ENCODE measurements at regions not wholly inside any gene's neighbourhood (a gene's known extent, or its start where the extent isn't known, plus 50 kb on each side); places are given as distances from the start of the nearest gene placed in this dataset.
"Not testable (repeated sequence)": the region's sequence is repeated elsewhere in the genome, so short reads cannot be mapped to it uniquely, and the experiment has no call there.

- in situ Hi-C loops (cut with MboI; ENCODE audit: low pct_unique_long_range_greater_than_20kb, low sequenced_read_pairs), result not testable (repeated sequence)
Measured at GRCh38 chrX:124181515-124181914, 150.9 kb upstream of the TEX13D start.

GRCh38 chrX:124190440-124190839 is 142.0 kb upstream of the TEX13D start:
- no peak for DNase-seq
- in situ Hi-C loops (cut with MboI; ENCODE audit: low pct_unique_long_range_greater_than_20kb, low sequenced_read_pairs), result no loop called here

More at GRCh38 chrX:124181515-124181914, 150.9 kb upstream of the TEX13D start:
- DNase-seq, result not testable (repeated sequence)

- in situ Hi-C loops (cut with MboI; ENCODE audit: low pct_unique_long_range_greater_than_20kb, low sequenced_read_pairs), result no loop called here
- no peak for DNase-seq
Measured at GRCh38 chrX:124194199-124194598, 138.3 kb upstream of the TEX13D start.

- DNase-seq, result no peak
- in situ Hi-C loops (cut with MboI; ENCODE audit: low pct_unique_long_range_greater_than_20kb, low sequenced_read_pairs), result no loop called here
Measured at GRCh38 chrX:124194901-124195300, 137.6 kb upstream of the TEX13D start.

DNA sequence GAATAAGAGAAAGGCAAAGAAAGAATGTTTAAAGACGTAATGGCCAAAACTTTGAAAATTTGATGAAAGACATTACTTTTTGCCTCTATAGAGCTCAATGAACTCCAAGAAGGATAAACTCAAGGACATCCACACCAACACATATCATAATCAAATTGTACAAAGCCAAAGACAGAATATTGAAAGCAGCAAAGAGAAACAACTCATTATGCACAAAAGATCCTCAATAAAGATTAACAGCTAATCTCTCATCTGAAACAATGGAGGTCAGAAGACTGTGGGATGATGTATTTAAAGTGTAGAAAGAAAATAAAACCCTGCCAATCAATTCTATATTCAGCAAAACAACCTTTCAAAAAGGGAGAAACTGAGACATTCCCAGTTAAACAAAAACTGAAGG is 129.1 kb upstream of the TEX13D start:
- in situ Hi-C loops (cut with MboI; ENCODE audit: low pct_unique_long_range_greater_than_20kb, low sequenced_read_pairs), result no loop called here
- DNase-seq, result no peak

- peak; percentile 90 for DNase-seq
- in situ Hi-C loops (cut with MboI; ENCODE audit: low pct_unique_long_range_greater_than_20kb, low sequenced_read_pairs), result no loop called here
Measured at GRCh38 chrX:124208660-124209059, 123.8 kb upstream of the TEX13D start.

- in situ Hi-C loops (cut with MboI; ENCODE audit: low pct_unique_long_range_greater_than_20kb, low sequenced_read_pairs), result no loop called here
- DNase-seq, result no peak
Measured at GRCh38 chrX:124209792-124210576, 122.5 kb upstream of the TEX13D start.

- in situ Hi-C loops (cut with MboI; ENCODE audit: low pct_unique_long_range_greater_than_20kb, low sequenced_read_pairs), result no loop called here
- peak; percentile 79 for DNase-seq
Measured at GRCh38 chrX:124211312-124211942, 121.0 kb upstream of the TEX13D start.

GRCh38 chrX:124212622-124213021 is 119.8 kb upstream of the TEX13D start:
- DNase-seq, result peak; percentile 66
- in situ Hi-C loops (cut with MboI; ENCODE audit: low pct_unique_long_range_greater_than_20kb, low sequenced_read_pairs), result no loop called here

DNA sequence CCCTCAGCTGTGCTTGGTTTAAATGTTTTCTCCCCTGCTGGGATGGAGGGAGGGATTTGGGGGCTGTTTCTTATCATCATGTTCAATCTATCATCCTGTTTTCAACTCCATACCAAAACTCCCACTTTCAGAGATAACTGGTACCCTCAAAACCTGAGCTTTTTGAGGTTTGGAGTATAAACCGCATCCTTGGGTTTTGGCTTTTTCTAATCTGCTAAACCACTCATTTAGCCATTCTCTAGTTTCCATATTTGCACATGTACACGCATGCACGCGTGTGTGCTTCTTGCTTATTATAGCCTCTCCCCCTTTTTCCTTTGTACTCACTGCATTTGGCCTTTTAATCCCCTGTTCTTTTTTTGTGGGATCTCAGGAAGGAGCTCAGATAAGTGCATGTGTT is 116.7 kb upstream of the TEX13D start:
- DNase-seq, result no peak
- in situ Hi-C loops (cut with MboI; ENCODE audit: low pct_unique_long_range_greater_than_20kb, low sequenced_read_pairs), result no loop called here

GRCh38 chrX:124216396-124217115 is 115.9 kb upstream of the TEX13D start:
- in situ Hi-C loops (cut with MboI; ENCODE audit: low pct_unique_long_range_greater_than_20kb, low sequenced_read_pairs), result no loop called here
- peak; percentile 82 for DNase-seq

- in situ Hi-C loops (cut with MboI; ENCODE audit: low pct_unique_long_range_greater_than_20kb, low sequenced_read_pairs), result no loop called here
- DNase-seq, result peak; percentile 95
Measured at GRCh38 chrX:124217304-124218251, 114.9 kb upstream of the TEX13D start.

- in situ Hi-C loops (cut with MboI; ENCODE audit: low pct_unique_long_range_greater_than_20kb, low sequenced_read_pairs), result no loop called here
- DNase-seq, result peak; percentile 21
Measured at GRCh38 chrX:124223524-124223923, 108.9 kb upstream of the TEX13D start.

DNA sequence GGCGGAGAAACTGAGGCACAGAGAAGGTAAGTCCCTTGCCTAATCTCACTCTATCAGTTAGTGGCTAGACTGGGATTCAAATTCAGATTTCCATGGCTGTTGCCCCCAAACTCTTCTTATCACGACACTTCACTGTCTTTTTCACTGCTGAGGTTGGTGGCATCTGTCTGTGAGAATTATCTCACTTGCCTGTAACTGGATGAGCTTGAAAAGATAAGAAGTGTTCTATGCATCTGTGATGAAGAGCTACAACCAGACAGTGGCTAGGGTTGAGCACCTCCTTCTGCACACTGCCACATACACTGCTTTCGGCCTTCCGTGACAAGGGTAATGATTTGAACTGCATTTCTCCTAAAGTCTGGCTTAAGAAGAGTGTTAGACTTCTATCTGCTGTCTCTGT is 107.9 kb upstream of the TEX13D start:
- in situ Hi-C loops (cut with MboI; ENCODE audit: low pct_unique_long_range_greater_than_20kb, low sequenced_read_pairs), result no loop called here
- no peak for DNase-seq

DNA sequence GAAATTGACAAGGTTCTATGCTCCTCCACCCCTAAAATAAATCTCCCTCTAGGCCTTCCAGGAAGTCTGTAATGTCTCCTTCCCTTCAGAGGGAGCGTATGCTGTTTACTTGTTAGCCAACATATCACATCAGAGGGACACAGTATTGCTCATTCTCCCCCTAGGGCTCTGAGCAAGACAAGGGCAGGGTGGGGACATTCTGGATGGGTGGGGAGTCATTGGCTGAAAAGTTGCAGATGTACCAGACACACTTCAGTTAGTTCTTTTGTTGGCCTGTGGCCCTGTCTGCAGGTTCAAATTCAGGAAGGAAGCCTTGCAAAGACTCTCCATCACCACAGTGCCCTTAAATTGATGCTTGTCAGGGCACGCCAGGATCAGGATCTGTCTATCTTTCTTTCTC is 106.3 kb upstream of the TEX13D start:
- peak; percentile 58 for DNase-seq
- in situ Hi-C loops (cut with MboI; ENCODE audit: low pct_unique_long_range_greater_than_20kb, low sequenced_read_pairs), result no loop called here

GRCh38 chrX:124228849-124229248 is 103.6 kb upstream of the TEX13D start:
- in situ Hi-C loops (cut with MboI; ENCODE audit: low pct_unique_long_range_greater_than_20kb, low sequenced_read_pairs), result no loop called here
- DNase-seq, result no peak

- no peak for DNase-seq
- in situ Hi-C loops (cut with MboI; ENCODE audit: low pct_unique_long_range_greater_than_20kb, low sequenced_read_pairs), result no loop called here
Measured at GRCh38 chrX:124229374-124229773, 103.1 kb upstream of the TEX13D start.

- no peak for DNase-seq
- in situ Hi-C loops (cut with MboI; ENCODE audit: low pct_unique_long_range_greater_than_20kb, low sequenced_read_pairs), result no loop called here
Measured at GRCh38 chrX:124230655-124231450, 101.6 kb upstream of the TEX13D start.

DNA sequence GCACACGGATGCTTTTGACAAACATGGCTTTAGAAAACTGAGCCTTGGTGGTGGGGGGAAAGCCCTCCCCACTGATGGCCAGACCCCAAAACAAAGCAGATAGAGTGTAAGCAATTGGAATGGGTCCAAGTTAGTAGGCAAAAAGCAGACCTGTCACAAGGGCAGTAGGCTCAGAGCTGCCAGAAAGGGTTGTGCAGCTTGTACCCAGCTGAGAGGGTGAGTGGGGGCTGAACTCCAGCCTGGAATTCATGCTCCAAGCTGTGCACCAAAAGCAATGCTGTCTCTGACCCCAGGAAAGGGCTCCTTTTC is 101.1 kb upstream of the TEX13D start:
- in situ Hi-C loops (cut with MboI; ENCODE audit: low pct_unique_long_range_greater_than_20kb, low sequenced_read_pairs), result no loop called here
- DNase-seq, result no peak

Data from KBM-7 (cell line).